ENCODE measurements at regions not wholly inside any gene's neighbourhood (a gene's known extent, or its start where the extent isn't known, plus 50 kb on each side); places are given as distances from the start of the nearest gene placed in this dataset.

DNA sequence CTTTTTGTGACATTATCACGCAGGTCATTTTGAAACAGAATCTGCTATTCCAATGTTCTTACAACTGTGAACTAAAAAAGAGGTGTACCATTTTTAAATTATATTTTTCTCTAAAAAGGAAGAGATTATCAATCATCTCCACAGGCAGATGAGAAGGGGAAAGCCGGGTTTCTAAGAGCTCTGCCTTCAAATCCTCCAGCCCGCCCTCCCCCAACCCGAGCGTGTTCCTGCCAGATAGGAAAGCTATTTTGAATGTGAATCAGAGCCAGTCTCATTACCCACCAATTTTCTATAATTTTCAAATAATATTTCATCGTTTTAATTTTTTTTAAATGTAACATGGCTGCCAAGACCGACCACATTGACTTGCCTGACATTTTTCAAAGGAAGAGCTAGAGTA lies 65.9 kb downstream of the KCNF1 start:
- H3K4me3 Mint-ChIP-seq: no peak overlapping the region
- H3K9me3 Mint-ChIP-seq: peaks cover 16% of the 10 kb centered on the region
- peaks cover 31% of the 10 kb centered on the region for H3K4me1 Mint-ChIP-seq
- DNase-seq: no peak
- peaks cover 9% of the 10 kb centered on the region for H3K36me3 Mint-ChIP-seq (ENCODE audit: low read depth)
- TF ChIP-seq, protein P1, sequence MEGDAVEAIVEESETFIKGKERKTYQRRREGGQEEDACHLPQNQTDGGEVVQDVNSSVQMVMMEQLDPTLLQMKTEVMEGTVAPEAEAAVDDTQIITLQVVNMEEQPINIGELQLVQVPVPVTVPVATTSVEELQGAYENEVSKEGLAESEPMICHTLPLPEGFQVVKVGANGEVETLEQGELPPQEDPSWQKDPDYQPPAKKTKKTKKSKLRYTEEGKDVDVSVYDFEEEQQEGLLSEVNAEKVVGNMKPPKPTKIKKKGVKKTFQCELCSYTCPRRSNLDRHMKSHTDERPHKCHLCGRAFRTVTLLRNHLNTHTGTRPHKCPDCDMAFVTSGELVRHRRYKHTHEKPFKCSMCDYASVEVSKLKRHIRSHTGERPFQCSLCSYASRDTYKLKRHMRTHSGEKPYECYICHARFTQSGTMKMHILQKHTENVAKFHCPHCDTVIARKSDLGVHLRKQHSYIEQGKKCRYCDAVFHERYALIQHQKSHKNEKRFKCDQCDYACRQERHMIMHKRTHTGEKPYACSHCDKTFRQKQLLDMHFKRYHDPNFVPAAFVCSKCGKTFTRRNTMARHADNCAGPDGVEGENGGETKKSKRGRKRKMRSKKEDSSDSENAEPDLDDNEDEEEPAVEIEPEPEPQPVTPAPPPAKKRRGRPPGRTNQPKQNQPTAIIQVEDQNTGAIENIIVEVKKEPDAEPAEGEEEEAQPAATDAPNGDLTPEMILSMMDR (IDR thresholded peaks at IDR 0.05): no peak
- H3K27ac Mint-ChIP-seq: no peak overlapping the region
- H3K27me3 Mint-ChIP-seq (ENCODE audit: low read depth, poor library complexity): peaks cover 8% of the 10 kb centered on the region

DNA sequence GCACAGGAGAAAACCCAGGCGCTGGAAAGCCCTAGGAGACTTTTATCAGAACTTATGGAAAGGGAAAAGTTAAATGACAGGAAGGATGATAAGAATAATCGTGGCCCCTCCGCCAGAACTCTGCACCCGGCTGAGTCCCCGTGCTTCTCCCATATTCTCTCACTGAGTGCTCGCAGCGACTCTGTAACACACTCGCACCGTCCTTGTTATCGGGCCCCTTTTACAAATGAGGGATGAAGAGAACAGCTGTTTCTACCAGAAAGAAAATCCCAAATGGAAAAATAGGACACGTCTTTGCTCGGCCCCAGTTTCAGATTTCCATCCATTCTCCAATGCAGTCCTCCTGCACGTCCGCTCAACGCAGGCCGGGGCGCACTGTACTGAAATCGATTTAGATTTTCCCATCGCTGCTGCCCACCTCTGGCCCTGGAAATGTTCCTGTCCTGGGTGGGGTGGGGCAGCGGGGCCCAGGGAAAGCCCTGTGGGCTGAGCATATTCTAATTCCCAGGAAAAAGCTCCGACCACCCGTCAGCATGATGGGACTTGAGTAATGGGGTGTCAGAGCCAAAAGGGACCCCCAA lies 66.4 kb downstream of the KCNF1 start:
- TF ChIP-seq, protein P1 (IDR thresholded peaks at IDR 0.05): no peak
- peaks cover 16% of the 10 kb centered on the region for H3K9me3 Mint-ChIP-seq
- H3K27me3 Mint-ChIP-seq (ENCODE audit: low read depth, poor library complexity): peaks cover 8% of the 10 kb centered on the region
- no peak overlapping the region for H3K4me3 Mint-ChIP-seq
- no peak for DNase-seq
- H3K27ac Mint-ChIP-seq: no peak overlapping the region
- H3K4me1 Mint-ChIP-seq: peaks cover 28% of the 10 kb centered on the region
- peaks cover 9% of the 10 kb centered on the region for H3K36me3 Mint-ChIP-seq (ENCODE audit: low read depth)

DNA sequence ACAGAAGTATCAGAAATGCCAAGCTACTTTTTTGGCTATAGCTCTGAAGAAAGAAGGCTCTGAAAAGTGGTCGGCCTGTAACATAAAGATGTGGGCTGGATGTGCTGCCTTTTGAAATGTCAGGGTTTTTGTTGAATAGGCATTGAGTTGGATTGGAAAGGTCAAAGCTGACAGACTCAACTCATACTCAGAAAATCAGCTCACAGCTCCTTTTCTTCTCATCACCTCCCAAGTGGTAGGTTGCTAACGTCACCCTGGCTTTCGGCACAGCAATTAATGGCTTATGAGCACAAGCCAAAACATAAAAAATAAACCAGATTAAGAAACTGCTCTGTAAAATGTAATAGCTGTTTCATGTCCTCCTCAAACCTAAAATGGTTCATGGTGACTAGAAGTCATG lies 68.3 kb downstream of the KCNF1 start:
- peaks cover 23% of the 10 kb centered on the region for H3K4me1 Mint-ChIP-seq
- no peak for DNase-seq
- peaks cover 10% of the 10 kb centered on the region for H3K27me3 Mint-ChIP-seq (ENCODE audit: low read depth, poor library complexity)
- no peak overlapping the region for H3K4me3 Mint-ChIP-seq
- peaks cover 4% of the 10 kb centered on the region for H3K9me3 Mint-ChIP-seq
- no peaks in the 10 kb centered on the region for H3K36me3 Mint-ChIP-seq (ENCODE audit: low read depth)
- TF ChIP-seq, protein P1 (IDR thresholded peaks at IDR 0.05): no peak
- H3K27ac Mint-ChIP-seq: no peak overlapping the region

DNA sequence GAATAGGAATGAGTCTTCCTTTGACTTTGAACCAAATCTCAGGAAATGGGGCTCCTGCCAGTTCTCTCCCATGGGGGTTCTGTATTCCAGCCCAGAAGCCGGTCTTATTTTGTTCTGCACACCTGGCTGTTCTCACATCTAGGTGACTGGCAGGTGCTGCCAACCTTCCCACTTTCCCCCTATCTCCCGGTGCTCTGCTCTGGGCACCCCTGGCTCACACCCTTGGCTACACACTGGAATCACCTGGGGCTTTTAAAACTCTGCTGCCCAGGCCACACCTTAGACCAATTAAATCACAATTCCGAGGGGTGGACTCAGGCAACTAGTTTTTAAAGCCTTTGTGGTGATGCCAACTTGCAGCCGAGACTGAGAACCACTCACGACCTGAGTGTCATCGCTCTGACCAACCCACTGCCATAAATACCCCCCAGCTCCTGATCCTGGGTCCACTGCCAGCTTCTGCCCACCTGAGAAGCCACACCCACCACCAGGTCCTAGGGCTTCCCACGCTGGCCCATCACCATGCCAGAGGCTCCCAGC lies 69.2 kb downstream of the KCNF1 start:
- Mint-ChIP-seq H3K36me3 (ENCODE audit: low read depth) (no peaks in the 10 kb centered on the region), H3K9me3 (no peaks in the 10 kb centered on the region), H3K27me3 (ENCODE audit: low read depth, poor library complexity) (peaks cover 10% of the 10 kb centered on the region), H3K4me3 (no peak overlapping the region), H3K4me1 (peaks cover 23% of the 10 kb centered on the region), H3K27ac (no peak overlapping the region)
- no peak for DNase-seq
- TF ChIP-seq, protein P1 (IDR thresholded peaks at IDR 0.05): no peak

DNA sequence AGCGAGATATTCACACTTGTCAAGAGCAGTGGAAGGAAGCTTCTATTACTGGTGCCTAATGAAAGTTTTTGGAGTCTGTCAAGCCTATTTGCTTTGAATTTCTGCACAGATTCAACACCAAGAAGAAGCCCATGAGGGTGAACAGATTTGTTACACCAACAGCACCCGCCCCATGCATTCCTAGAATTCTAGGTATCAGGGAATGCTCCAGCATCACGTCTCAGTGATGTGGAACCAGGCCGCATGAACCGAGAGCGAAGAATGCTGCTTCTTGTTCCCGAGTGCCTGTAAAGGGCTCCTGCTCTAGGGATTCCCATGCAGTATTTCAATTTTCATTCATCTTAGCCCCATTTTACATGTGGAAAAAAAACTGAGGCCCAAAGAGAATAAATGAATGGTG lies 69.7 kb downstream of the KCNF1 start:
- Mint-ChIP-seq H3K4me3 (no peak overlapping the region), H3K27me3 (ENCODE audit: low read depth, poor library complexity) (peaks cover 10% of the 10 kb centered on the region), H3K4me1 (peaks cover 23% of the 10 kb centered on the region), H3K27ac (no peak overlapping the region), H3K36me3 (ENCODE audit: low read depth) (no peaks in the 10 kb centered on the region), H3K9me3 (no peaks in the 10 kb centered on the region)
- DNase-seq: no peak
- TF ChIP-seq, protein P1 (IDR thresholded peaks at IDR 0.05): no peak

DNA sequence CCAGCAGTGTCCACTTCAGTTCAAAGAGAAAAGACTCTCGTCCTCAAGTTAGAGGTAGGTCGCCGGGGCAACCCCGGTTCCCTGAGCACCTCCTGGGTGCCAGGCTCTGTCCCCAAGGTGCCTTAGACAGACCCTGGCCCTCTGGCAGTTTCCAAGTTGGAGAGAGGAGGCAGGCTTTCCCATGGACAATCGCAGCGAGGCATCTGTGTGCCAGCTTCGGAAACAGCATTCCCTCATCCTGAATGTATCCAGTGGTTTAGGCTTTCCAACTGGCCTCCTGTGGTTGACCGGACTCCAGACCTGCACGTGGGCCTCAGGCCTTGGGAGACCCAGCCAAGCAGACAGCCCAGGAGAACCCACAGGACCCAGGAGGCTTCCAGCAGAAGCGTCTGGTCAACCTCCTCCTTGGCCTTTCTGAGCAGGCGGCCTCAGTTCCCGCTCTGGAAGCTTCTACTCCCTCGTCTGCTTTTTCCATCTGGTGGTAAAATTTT lies 70.3 kb downstream of the KCNF1 start:
- peaks cover 19% of the 10 kb centered on the region for H3K4me1 Mint-ChIP-seq
- H3K36me3 Mint-ChIP-seq (ENCODE audit: low read depth): no peaks in the 10 kb centered on the region
- H3K27ac Mint-ChIP-seq: no peak overlapping the region
- H3K9me3 Mint-ChIP-seq: no peaks in the 10 kb centered on the region
- peaks cover 10% of the 10 kb centered on the region for H3K27me3 Mint-ChIP-seq (ENCODE audit: low read depth, poor library complexity)
- H3K4me3 Mint-ChIP-seq: no peak overlapping the region
- TF ChIP-seq, protein P1 (IDR thresholded peaks at IDR 0.05): no peak
- DNase-seq: no peak
